ENCODE measurements at regions not wholly inside any gene's neighbourhood (a gene's known extent, or its start where the extent isn't known, plus 50 kb on each side); places are given as distances from the start of the nearest gene placed in this dataset.

DNA sequence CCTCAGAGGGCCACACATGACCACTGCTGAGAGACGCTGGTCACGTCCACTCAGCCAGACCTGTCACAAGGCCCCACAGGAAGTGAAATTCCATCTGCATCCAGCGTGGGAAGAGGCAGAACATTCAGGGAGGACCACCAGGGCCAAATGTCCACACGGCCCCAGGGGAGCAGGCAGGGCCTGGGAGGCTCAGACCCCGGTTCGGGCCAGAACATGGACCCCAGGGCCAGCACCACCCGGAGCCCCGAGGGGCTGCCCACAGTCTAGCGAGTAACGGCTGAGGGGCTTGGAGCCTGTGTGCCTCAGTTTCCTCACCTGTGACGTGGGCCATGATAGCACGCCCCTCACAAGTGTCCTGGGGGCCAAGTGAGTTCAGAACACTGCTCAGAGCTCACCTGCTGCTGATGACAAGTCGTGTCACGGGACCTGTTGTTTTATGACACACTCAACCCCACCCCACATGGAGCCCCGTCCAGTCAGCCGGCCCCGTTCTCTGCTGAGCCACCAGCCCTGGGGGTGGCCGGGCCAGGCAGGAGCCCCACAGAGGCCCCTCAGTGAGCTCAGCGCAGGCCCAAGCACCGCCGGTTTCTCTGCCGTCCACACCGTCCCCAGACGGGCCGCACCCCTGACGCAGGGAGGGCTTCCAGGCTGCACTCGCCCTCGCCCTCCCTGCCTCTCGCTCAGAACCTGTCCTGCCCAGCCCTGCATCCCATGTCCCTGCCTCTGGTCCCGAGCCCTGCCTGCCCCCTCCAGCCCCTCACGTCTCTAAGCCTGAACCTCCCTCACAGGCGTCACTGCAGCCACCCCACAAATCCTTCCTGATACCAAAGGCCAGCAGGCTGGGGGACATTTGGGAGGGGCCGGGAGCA, 79.5 kb upstream of the GALNT9 start:
- no peak for DNase-seq (ENCODE audit: low read depth in 2 of 2)

DNA sequence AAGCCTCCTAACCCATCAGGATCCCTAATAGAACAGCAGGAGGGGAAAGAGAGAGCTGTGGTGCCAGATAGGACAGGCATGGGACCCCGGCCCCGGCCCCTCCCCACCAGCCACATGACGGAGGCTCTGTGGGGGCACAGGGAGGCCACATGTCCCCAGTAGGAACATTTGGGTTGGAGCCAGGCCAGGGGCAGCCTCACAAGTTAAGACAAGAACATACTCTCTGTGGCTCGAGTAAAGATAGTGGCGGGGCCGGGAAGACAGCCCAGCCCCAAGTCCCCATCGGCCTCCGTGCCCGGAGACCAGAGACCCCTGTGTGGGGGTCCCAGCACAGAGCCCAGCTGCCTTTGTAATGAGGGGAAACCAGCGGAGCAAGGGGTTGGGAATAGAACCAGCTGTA, 78.6 kb upstream of the GALNT9 start:
- DNase-seq (ENCODE audit: low read depth in 2 of 2) = no peak

DNA sequence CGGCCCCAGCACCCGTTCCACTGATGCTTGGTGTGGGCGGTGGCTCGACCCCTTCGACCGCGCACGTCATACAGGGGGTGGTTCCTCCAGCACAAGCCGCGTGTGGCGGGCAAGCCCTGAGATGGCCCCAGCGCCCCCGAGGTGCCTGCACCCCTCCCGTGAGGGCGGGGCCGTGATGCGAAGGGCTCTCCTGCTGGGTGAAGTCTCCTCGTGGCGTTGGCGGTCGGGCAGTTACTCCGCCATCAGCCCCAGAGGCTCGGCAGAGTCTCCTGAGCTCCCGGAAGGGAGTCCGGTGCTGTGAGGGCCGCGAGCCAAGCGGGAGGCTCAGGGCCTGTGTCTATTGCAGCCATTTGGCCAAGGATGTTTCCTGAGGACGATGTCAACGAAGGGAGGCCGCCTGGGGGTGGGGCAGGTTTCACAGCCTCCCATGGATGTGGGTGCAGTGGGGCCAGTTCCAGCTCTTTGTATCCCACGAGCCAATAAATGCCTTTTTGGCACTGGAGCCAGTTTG, 78.1 kb upstream of the GALNT9 start:
- DNase-seq (ENCODE audit: low read depth in 2 of 2) = no peak

DNA sequence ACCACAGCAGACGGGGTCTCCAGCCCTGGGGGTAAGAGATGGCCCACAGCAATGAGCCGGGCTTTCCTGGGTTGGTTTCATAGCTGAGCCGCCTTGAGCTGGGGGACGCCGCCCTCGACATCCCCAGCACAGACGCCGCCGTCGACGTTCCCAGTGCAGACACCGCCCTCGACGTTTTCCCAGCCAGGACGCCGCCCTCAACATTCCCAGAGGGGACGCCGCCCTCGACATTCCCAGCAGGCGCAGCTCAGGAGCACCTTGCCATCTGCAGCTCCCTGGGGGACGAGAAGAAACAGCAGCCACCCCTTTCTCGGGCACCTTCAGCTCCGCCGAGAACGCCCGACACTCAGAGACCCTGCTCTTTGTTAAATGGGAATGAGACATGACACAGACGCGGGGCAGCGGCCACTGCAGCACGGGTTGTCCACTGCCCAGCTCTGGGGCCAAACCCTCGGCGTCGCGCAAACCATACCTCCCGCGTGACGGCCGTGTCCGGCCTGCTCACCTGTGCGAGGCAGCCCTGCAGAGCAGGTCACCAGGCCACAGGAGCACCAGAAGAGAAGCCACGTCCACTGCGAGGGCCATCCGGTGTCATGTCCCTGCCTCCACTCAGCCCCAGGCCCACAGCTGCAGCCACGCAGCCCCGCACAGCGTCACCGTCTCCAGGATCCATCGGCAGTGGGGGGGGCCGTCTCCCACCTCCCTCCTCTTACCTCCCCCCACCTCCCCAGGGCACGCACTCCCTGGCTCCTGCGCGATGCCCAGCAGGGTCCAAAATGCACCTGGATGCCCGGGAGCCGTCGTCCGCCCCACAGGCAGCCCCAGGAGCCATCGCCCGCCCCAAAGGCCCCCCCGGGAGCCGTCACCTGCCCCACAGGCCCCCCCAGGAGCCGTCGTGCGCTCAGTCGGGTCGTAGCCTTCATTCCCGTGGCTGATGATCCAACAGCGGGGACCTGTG, 77.4 kb upstream of the GALNT9 start:
- DNase-seq (ENCODE audit: low read depth in 2 of 2) = no peak

DNA sequence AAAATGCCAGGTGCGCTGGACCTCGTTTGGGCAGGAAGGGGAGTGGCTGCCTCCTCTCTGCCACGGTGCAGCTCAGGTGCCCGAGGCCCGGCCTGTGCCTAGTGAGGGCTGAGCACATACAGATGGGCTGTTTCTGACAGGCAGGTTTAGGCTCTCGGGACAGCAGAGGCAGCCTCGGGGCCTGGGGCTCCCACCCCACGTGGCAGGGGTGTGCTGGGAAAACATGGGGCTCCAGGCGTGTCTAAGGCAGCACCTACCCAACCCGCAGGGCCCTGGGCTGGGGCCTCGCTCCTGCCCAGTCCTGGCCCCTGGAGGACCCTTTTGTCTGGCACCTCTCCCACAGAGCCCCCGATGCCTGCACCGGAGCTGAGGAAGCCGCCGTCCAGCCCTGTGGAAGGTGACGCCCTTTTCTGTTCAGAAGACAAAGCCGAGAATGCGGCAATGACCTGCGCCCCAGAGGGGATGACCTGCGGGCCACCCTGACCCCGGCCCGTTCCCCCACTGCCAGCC, 76.4 kb upstream of the GALNT9 start:
- DNase-seq (ENCODE audit: low read depth in 2 of 2) = no peak

DNA sequence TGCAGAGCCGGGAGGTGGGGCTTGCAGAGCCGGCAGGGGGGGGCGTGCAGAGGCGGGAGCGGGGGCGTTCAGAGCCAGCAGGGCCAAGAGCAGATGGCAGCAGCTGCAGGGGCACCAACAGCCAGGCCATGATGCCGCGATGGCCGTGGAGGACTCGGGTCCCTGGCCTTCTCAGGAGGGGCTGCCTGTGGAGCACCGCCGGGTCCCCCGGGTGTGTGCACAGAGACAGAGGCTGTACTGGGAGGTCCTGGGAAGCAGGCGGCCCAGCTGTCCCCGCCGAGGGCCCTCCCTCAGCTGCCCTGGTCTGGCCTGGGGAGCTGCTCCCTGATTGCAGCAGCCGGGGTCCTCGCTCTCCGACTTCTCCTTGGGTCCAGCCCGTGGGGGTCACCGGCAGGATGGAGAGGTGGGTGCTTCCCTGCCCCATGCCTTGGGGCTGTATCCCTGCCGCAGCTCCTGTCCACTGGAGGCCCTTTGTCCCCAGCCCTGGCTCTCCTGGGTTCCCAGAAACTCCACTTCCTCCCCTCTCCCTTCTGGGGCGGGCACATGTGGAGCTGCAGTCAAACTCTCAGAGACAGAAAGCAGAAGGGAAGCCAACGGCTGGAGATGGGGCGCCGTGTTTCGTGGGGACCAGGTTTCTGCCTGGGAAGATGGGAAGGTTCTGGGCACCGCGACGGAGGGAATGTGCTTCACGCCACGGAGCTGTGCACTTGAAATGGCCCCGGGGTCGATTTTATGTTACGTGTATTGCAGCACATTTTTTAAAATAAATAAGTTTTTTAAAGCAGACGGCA, 75.8 kb upstream of the GALNT9 start:
- no peak for DNase-seq (ENCODE audit: low read depth in 2 of 2)

DNA sequence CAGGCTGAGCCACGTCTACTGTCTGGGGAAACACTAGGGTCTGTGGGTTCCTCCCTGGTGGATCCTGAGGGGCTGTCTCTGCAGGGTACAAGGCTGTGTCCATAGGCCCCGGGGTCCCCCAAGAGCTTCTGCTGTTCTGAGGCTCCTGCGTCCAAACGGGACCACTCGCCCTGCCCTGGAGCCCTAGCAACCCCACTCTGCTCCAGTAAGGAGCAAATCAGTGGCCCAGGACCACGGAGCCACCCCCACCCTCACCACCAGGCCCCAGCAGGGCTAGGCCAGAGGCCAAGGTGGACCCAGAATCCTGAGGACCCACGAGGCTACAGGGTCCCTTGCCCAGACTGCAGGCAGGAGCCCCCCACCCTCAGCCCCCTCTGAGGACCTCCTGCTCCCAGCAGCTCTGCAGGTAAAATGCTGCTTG, 75.1 kb upstream of the GALNT9 start:
- DNase-seq (ENCODE audit: low read depth in 2 of 2) = no peak

DNA sequence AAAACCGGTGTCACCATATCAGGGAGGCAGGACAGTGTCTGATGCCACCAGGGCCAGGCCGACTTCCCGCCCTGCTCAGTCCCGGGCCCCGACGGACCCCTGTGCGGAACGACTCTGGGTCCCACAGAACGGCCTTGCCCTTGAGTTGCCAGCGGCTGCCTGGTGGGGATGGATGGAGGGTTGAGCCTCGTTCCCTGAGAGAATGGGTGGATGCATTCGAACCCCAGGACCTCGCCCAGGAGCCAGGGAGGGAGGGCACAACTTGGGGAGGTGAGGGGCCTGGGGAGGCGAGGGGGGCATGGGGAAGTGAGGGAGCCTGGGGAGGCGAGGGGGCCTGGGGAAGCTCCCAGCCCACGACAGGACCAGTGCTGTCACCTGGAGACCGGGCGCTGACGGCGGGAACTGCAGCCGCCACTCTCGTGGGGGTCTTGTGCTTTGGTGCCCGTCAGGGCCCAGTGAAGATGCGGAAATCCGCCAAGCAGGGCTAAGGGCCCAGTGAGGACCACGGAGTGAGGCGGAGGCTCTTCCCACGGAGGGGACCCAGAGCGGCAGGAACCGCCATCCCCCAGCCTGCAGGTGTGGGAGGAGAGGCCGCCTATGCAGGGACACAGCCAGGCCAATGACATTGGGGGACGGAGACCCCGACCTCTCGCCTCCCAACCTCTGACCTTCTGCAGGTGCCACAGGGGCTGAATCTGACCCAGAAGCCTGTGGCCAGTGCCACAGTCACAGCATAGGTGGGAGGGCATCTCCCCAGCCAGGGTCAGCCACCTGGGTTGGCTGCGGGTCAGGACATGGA, 74.4 kb upstream of the GALNT9 start:
- no peak for DNase-seq (ENCODE audit: low read depth in 2 of 2)

DNA sequence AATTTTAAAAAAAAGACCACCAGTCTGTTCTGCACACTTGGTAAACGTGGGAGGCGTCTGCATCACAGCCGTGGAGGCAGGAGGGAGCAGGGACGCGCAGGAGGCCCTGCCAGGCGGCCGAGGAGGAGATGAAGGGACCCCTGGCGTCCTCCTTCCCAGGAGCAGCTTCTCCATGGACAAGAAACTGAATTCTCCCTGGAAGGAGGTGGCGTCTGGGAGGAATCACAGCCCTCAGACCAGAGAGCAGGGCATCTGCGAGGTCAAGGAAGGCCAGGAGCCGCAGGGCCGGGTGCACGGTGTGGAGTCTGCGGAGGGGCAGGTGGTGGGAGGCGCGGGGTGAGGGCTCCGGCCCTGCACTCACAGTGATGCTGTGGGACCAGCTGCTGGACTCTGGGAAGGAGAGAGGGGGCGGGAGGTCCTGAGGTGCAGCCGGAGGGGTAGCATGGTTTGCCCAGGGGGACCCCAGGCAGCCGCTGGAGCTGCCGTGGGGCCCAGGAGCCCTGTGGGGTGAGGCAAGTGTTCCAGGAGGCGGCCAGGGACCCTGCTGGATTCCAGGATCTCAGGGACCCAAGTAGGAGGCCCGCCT, 73.5 kb upstream of the GALNT9 start:
- DNase-seq (ENCODE audit: low read depth in 2 of 2) = no peak

DNA sequence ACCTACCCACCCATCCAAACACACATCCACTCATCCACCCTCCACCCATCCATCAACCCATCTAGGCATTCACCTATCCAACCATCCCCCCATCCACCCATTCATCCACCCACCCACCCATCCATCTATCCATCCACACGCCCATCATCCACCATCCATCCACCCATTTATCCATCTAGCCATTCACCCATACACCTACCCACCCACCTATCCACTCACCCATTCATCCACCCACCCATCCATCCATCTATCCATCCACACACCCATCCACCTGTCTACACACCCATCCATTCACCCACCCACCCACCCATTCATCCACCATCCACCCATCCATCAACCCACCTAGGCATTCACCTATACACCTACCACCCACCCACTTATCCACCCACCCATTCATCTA, 72.6 kb upstream of the GALNT9 start:
- DNase-seq (ENCODE audit: low read depth in 2 of 2) = no peak

DNA sequence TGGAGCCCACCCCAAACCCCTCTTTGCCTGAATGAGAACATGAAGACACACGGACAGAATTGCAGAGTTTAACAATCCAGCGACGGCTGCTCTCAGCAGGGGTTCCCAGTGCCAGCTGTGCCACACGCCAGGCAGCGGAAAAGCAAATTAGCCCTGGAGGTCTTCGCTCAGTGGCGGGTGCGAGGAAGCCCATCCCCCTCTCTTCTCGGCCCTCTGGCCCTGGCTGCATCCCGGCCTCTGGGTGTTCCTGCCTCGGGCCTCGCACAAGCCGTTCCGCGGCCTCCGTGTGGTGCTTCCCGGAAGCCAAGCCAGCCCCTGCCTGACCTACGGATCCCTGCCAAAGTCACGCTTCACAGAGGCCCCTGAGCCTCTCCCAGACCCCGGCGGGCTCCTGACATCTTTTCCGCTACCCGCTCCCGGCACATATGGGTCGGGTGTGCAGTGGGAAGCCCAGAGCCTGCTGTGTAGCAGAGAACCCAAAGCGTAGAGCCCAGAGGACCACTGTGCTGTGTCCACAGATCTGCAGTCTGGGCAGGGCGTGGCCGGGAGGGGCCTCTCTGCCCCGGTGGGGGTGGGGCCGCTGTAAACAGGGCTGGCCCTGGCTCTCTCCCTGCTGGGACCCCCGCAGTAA, 70.7 kb upstream of the GALNT9 start:
- DNase-seq (ENCODE audit: low read depth in 2 of 2) = no peak

DNA sequence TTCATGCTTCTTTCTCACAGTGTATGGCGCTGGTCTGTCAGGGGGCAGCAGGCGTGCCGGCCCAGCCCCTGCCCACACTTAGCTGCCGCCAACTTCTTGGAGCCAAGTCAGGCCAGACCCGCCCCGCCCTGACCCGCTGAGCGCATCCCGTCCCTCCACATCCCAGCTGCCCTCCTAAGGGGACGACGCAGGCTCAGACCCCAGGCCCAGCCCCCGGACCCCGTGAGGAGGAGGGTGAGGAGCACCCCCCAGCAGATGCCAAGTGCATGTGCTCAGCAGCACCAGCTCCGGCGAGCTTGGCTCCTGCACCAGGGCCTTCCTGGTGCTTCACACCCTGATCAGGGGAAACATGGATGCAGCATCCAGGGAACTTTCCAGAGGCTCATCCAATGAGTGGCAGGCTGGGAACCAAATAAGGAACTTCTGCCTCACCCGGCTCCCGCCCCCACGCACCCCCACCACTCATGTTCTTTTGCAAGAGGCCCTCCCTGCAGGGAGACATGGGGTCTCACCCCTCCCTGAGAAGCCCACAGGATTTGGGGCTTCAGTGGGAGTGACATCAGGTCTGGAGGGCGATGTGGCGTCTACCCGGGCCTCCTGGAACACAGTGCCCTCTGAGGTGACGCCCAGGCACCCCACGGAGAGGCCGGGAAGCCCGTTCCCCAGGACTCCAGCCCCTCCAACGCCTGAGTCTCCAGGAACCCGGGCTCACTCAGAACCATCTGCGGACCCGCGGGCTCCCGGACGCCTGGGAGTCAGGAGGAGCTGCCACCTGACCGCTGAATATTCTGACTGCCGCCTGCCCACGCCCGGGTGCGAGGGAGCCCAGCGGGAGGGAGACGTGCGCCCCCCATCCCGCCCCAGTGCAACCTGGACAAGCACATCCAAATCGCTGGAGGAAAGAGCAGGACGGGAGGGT, 70.0 kb upstream of the GALNT9 start:
- no peak for DNase-seq (ENCODE audit: low read depth in 2 of 2)

DNA sequence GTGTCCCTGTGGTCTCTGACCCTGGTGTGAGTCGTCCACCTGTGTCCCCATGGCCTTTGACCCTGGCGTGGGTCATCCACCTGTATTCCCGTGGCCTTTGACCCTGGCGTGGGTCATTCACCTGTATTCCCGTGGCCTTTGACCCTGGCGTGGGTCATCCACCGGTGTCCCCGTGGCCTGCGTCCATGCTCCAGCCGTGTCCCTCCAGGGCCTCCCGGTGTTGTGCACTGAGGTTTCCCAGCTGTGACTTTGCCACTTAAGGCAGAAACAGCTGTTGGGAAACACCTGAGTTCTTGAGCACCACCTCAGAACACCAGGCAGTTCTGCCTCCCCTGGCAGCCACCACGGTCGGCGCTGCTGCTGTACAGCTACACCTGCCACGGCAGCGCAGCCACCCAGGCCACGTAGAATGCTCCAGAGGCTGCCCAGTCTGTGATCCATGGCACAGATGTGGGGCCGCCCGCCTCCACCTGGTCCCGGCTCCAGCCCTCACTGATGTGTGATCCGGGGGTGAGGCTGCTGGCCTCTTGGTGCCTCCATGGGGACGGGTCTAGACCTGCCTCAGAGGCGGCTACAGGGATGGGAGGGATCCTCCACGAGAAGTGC, 69.1 kb upstream of the GALNT9 start:
- no peak for DNase-seq (ENCODE audit: low read depth in 2 of 2)

DNA sequence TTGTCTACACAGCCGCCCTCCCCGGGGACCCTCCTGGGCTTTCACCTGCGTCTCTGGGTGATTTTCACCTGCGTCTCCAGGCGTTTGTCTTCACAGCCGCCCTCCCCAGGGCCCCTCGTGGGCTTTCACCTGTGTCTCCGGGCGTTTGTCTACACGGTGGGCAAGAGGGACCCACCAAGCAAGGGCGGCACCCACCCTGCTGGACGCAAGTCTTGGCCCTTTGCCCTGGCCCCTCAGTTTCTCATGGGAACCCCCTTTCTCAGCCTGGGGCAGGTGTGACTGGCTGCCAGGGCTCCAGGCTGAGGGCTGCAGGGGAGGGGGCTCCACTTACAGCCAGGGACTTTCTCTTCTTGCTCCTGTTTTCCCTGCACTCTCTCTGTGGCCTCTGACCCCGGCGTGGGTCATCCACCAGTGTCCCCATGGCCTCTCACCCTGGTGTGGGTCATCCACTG, 68.6 kb upstream of the GALNT9 start:
- no peak for DNase-seq (ENCODE audit: low read depth in 2 of 2)

DNA sequence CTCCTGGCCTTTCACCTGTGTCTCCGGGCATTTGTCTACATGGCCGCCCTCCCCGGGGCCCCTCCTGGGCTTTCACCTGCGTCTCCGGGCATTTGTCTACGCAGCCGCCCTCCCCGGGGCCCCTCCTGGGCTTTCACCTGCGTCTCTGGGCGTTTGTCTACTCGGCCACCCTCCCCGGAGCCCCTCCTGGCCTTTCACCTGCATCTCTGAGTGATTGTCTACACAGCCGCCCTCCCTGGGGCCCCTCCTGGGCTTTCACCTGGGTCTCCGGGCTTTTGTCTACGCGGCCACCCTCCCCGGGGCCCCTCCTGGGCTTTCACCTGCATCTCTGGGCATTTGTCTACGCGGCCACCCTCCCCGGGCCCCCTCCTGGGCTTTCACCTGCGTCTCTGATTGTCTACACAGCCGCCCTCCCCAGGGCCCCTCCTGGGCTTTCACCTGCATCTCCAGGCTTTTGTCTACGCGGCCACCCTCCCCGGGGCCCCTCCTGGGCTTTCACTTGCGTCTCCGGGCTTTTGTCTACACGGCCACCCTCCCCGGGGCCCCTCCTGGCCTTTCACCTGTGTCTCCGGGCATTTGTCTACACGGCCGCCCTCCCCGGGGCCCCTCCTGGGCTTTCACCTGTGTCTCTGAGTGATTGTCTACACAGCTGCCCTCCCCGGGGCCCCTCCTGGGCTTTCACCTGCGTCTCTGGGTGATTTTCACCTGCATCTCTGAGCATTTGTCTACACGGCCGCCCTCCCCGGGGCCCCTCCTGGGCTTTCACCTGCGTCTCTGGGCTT, 68.0 kb upstream of the GALNT9 start:
- no peak for DNase-seq (ENCODE audit: low read depth in 2 of 2)

DNA sequence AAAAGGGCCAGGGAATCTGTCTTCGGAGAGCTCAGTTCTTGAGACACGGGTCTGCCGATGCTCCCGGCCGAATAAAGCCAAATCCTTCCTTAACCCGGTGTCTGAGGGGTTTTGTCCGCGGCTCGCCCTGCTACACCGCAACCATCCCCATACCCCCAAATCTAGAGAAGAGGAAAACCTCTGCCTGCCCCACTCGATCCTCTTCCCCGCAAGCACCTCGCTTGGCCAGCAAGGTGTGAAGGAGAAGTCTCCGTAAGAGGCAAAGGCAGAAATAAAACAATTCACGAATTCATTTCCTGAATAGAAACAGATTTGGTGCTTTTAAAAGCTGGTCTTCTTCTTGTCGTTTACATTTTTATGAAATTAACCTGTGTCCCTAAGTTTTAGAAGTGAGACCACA, 67.3 kb upstream of the GALNT9 start:
- no peak for DNase-seq (ENCODE audit: low read depth in 2 of 2)

DNA sequence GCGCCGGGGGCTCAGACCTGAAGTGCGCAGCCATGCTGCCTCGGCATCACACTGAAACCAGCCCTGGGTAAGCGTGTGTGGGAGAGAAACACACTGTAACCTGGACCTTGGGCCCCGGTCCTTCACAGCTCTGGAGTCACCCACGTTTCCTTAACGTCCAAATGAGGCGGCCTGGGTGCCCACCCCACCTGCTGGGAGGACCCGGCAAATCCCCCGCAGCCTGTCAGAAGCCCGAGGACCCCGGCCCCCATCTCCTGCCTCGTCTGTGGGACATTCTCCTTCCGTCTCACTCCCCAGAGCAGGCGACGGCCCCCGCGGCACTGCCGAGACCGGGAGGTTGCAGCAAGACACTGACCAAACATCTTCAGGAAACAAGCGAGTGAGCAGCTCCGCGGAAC, 66.5 kb upstream of the GALNT9 start:
- DNase-seq (ENCODE audit: low read depth in 2 of 2) = no peak

Measured in stimulated activated CD8-positive, alpha-beta memory T cell treated with anti-CD3 and anti-CD28 coated beads, Interleukin-15, amount 100 ng/mL, for 4 hours (primary cell).